ENCODE measurements at regions not wholly inside any gene's neighbourhood (a gene's known extent, or its start where the extent isn't known, plus 50 kb on each side); places are given as distances from the start of the nearest gene placed in this dataset.

GRCh38 chr12:43216490-43216889 is 335.5 kb downstream of the ADAMTS20 start:
- no peak for TF ChIP-seq CTCF (IDR thresholded peaks at IDR 0.05)
- TF ChIP-seq POLR2A (IDR thresholded peaks at IDR 0.05) = no peak
